ENCODE measurements at regions not wholly inside any gene's neighbourhood (a gene's known extent, or its start where the extent isn't known, plus 50 kb on each side); places are given as distances from the start of the nearest gene placed in this dataset.

DNA sequence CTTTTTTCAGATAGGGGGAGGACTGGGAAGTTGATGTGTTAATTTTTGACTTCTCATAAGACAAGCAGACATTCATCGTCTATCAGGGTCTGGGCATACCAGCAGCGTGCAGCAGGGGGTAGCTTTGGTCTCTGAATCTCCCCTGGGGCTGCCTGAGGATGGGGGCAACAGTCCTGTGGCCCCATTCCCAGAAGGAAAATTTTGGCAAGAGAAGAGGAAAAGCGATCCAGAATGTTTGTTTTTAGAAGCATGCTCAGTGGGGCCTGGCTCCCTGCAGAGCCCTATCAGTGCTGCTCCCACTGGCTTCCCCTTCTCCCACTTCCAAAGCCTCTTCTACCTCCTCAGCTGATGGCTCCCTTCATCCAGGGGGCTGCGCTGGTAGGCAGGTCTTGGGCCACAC is 194.8 kb upstream of the IL12B start:
- TF ChIP-seq, protein P1, sequence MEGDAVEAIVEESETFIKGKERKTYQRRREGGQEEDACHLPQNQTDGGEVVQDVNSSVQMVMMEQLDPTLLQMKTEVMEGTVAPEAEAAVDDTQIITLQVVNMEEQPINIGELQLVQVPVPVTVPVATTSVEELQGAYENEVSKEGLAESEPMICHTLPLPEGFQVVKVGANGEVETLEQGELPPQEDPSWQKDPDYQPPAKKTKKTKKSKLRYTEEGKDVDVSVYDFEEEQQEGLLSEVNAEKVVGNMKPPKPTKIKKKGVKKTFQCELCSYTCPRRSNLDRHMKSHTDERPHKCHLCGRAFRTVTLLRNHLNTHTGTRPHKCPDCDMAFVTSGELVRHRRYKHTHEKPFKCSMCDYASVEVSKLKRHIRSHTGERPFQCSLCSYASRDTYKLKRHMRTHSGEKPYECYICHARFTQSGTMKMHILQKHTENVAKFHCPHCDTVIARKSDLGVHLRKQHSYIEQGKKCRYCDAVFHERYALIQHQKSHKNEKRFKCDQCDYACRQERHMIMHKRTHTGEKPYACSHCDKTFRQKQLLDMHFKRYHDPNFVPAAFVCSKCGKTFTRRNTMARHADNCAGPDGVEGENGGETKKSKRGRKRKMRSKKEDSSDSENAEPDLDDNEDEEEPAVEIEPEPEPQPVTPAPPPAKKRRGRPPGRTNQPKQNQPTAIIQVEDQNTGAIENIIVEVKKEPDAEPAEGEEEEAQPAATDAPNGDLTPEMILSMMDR (IDR thresholded peaks at IDR 0.05), result no peak
- no peak for TF ChIP-seq POLR2A (IDR thresholded peaks at IDR 0.05)

Measured in uterus (tissue), 2 donors.